CD4-positive, alpha-beta T cell treated with Interleukin-2 at 100 ng/mL for 4 hours (primary cell): ENCODE measurements at regions not wholly inside any gene's neighbourhood (a gene's known extent, or its start where the extent isn't known, plus 50 kb on each side); places are given as distances from the start of the nearest gene placed in this dataset.
"Not testable (repeated sequence)": the region's sequence is repeated elsewhere in the genome, so short reads cannot be mapped to it uniquely, and the experiment has no call there.

ENCODE experiments used
- DNase-seq: peaks from one replicate; pipeline ENCODE4 v3.0.0-alpha.2; 2020; ENCODE audit warnings: low spot score

- no peak for DNase-seq
These were observed 1263.6 kb upstream of the GOT2 start for GRCh38 chr16:59997706-59998105.

- no peak for DNase-seq
These were observed 1259.0 kb upstream of the GOT2 start for GRCh38 chr16:59993101-59993500.

GRCh38 chr16:59991171-59991570 lies 1257.1 kb upstream of the GOT2 start:
- DNase-seq = no peak

GRCh38 chr16:59988591-59988990 lies 1254.5 kb upstream of the GOT2 start:
- DNase-seq = no peak

GRCh38 chr16:59975953-59976352 lies 1241.8 kb upstream of the GOT2 start:
- no peak for DNase-seq

- DNase-seq = no peak
These were observed 1239.8 kb upstream of the GOT2 start for GRCh38 chr16:59973966-59974365.

- DNase-seq = no peak
These were observed 1237.1 kb upstream of the GOT2 start for GRCh38 chr16:59971264-59971663.

GRCh38 chr16:59964232-59964924 lies 1230.3 kb upstream of the GOT2 start:
- DNase-seq = no peak

- no peak for DNase-seq
These were observed 1225.2 kb upstream of the GOT2 start for GRCh38 chr16:59959311-59959710.

GRCh38 chr16:59950431-59950830 lies 1216.3 kb upstream of the GOT2 start:
- no peak for DNase-seq

GRCh38 chr16:59944041-59944440 lies 1209.9 kb upstream of the GOT2 start:
- not testable (repeated sequence) for DNase-seq

- DNase-seq = no peak
These were observed 1207.5 kb upstream of the GOT2 start for GRCh38 chr16:59941594-59941993.

GRCh38 chr16:59920054-59920453 lies 1185.9 kb upstream of the GOT2 start:
- DNase-seq = no peak

GRCh38 chr16:59913666-59914065 lies 1179.5 kb upstream of the GOT2 start:
- no peak for DNase-seq

- no peak for DNase-seq
These were observed 1175.1 kb upstream of the GOT2 start for GRCh38 chr16:59909262-59909661.

GRCh38 chr16:59907611-59908010 lies 1173.5 kb upstream of the GOT2 start:
- DNase-seq = no peak

- no peak for DNase-seq
These were observed 1171.5 kb upstream of the GOT2 start for GRCh38 chr16:59905606-59906005.

GRCh38 chr16:59905131-59905530 lies 1171.0 kb upstream of the GOT2 start:
- DNase-seq = no peak

GRCh38 chr16:59899940-59900339 lies 1165.8 kb upstream of the GOT2 start:
- DNase-seq = no peak

GRCh38 chr16:59892376-59892775 lies 1158.3 kb upstream of the GOT2 start:
- no peak for DNase-seq

- DNase-seq = no peak
These were observed 1153.7 kb upstream of the GOT2 start for GRCh38 chr16:59887856-59888255.

GRCh38 chr16:59886021-59886420 lies 1151.9 kb upstream of the GOT2 start:
- no peak for DNase-seq

- DNase-seq = no peak
These were observed 1147.3 kb upstream of the GOT2 start for GRCh38 chr16:59881376-59881775.

- DNase-seq = no peak
These were observed 1146.5 kb upstream of the GOT2 start for GRCh38 chr16:59880611-59881010.

GRCh38 chr16:59878999-59879398 lies 1144.9 kb upstream of the GOT2 start:
- DNase-seq = no peak
